ENCODE measurements at regions not wholly inside any gene's neighbourhood (a gene's known extent, or its start where the extent isn't known, plus 50 kb on each side); places are given as distances from the start of the nearest gene placed in this dataset.

DNA sequence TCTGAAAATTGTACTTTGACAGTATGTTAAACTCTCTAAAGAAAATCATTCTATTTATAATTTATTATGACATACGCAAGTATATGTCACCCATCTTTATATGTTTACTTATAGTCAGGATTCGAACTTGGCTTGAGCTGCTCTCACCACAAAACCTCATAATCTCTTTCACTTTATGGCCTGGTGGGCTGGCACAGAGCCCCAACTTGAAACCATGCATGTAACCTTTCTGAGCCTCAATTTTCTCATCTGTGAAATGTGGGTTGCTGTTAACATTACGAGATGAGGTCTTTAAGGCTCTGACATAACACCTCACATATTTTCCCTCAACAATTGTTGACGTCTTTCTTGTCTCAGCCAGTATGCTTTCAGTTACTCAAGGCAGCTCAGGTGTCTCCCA is 69.4 kb upstream of the PFN2 start:
- DNase-seq (ENCODE audit: extremely low read depth in 1 of 2, low read depth in 1 of 2), result no peak

DNA sequence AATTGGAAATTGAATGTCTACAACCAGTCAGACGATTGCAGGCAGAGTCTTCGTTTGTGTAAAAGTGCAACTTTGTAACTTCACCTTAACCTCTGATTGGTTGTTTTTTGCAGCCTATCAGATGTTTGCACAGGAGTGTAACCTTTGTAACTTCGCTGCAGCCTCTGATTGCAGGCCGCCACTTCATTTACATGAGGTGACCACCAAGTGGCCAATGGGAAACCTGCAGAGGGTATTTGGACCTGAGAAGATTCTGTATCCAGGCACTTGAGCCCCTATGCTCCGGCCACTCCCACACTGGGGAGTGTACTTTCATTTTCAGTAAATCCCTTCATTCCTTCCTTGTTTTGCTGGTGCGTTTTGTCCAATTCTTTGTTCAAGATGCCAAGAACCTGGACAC is 68.1 kb upstream of the PFN2 start:
- DNase-seq (ENCODE audit: extremely low read depth in 1 of 2, low read depth in 1 of 2), result no peak

DNA sequence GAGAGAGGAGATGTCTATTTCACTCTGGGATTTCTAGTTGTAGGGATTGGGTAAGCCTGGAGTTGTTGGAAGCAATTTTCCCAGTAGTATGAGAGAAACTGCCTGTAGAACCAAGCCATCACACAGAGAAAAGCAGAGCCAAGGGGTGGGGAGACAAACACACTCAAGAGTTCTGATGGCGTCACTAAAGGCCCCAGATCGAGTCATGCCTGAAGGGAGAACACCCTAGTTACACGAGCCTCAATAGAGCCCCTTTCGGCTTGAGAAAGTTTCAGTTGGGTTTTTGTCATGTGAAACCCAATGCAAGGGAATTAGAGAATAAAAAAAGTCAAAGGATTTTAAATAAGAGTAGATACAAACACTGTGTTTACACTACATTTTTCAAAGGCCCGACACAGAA is 66.1 kb upstream of the PFN2 start:
- no peak for DNase-seq (ENCODE audit: extremely low read depth in 1 of 2, low read depth in 1 of 2)

DNA sequence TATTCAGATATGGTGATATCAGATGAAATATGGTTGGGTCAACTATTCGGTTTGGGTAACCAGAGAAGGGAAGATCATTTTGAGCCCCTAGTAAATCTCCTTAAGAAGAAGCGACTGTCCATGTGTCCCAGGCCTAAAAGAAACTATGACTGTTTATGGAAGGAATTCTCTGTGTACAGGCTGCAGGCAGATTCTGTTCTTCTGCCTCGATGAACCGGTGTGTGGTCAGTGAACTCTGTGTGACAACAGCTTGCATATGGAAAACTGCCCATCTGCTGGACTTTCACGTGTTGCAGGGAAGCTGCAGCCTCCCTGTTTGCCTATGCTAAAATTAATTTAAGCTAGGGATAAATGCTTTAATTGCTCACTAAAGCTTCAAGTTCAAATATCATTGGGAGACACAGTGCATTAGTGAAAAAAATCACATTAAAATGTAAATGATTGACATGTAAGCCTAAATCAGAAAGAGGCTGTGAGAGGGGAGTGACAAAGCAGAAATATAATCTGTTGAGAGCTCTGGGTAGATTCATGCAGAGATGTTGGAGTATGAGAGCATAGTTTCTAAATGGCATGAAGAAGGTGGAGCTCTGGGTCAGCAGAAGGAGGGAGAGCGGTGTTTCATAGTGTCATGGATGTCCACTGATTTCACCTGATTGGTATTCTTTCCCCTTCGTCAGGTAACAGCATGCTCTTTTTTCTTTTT is 65.4 kb upstream of the PFN2 start:
- DNase-seq (ENCODE audit: extremely low read depth in 1 of 2, low read depth in 1 of 2), result no peak

DNA sequence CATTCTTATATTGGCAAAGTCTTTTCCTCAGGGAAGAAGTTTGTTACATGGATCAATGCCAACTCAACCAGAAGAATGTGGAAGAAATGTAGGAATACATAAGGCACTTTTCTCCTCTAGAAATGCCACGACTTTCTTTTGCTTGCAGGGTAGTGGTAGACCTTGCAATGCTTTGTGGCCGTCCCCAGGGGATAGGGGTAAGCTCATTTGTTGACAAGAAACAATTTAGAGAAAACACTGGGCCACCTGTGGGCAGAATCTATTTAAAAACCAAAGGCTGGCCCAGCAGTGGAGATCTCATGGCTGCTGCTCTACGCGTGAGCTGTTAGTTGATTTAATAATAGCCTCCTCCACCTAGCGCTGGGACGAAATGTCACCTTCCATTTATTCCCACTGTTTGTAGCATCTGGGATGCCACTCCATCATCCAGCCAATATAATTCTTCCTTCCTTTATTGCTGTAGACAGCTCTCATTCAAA is 64.6 kb upstream of the PFN2 start:
- DNase-seq (ENCODE audit: extremely low read depth in 1 of 2, low read depth in 1 of 2), result no peak

DNA sequence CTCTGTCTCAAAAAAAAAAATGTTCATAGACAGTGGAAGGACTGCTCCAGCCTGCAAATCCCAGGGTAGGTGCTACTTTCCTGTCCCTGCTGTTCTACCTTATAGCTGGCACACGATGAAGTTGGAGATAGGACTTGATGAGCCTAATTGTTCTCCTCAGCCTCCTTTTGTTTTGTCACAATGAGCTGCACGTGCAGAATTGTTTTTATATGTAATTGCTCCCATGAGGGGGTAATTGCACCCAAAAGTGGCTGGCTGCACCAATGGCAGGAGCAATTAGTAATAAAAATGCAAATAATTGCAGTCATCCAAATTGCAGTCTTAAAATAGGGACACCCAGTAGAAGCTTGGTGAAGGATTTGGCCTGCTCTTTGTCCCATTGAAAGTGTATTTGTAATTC is 63.0 kb upstream of the PFN2 start:
- no peak for DNase-seq (ENCODE audit: extremely low read depth in 1 of 2, low read depth in 1 of 2)

DNA sequence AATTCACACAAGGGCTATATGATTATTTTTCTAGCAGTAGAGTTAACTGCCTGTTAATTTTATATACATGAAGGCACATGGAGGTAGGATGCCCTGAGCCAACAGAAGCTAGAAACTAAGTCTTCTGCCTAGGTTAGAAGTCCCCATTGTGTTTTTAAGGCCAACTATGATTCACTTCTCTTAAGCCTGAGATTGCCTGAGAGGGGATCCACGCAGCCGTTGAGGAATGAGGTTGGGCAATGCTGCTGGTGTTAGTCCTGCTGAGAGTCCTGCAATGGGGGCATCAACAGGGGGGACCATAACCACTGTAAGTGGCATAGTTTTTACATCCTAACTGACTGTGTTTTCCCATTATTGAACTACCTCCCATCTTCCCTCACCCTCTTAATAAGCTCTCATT is 60.1 kb upstream of the PFN2 start:
- DNase-seq (ENCODE audit: extremely low read depth in 1 of 2, low read depth in 1 of 2), result no peak

DNA sequence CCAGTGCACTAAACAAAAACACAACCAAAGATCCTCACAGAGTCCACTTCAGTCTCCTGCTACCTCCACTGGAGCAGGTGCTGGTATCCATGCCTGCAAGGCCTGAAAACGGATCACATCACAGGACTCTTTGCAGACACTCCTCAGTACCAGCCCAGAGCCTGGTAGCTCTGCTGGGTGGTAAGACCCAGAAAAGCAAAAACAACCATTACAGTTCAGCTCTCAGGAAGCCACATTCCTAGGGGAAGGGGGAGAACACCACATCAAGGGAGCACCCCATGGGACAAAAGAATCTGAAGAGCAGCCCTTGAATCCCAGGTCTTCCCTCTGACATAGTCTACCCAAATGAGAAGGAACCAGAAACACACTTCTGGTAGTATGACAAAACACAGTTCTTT is 52.5 kb upstream of the PFN2 start:
- DNase-seq (ENCODE audit: extremely low read depth in 1 of 2, low read depth in 1 of 2), result no peak

DNA sequence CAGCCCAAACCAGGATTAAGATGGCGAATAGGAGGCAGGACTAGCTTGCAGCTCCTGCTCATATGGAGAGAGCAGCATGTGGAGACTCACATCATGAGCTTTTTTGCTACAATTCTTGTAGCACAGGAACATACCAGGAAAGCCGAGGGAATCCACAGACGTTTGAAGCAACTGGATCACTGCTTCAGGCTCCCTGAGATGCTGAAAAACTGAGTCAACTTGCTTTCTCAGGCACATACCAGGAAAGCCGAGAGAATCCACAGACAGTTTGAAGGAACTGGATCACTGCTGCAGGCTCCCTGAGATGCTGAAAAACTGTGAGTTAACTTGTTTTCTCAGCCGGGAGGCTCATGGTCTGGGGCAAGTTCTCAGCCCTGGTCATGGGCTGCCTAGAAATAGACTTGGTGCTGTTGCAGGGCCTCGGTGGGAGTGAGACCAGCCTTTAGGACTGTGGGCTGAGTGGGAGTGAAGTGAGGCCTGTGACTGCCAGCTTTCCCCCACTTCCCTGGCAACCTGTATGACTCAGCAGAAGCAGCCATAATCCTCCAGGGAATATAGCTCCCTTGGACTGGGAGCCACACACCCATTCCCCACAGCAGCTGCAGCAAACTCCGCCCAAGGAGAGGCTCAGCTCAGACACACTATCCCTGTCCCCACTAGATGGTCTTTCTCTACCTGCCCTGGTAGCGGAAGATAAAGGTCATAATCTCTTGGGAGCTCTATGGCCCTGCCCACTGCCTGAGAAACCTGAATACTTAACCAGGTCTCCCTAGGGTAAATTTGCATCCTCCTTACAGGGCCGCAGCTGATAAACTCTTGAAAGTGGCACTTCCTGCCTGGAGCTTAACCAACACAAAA is 51.9 kb upstream of the PFN2 start:
- no peak for DNase-seq (ENCODE audit: extremely low read depth in 1 of 2, low read depth in 1 of 2)

DNA sequence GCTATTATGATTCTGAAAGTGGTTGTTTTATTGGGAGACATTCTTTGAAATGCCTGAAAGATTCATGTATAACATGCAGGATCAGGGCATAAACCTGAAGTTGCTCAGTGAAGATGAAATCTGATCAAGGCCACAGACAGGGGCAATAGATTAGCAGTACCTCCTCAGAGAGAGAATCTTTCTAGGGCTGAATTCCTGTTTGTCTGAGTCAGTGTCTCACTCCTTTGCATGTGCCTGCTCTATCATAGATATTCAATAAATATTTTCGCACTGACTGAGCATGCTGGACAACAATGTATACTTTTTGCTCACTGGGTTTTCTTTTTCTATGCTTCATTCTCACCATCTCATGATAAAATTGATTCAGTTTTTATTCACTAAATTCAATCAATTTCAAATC is 49.8 kb upstream of the PFN2 start:
- no peak for DNase-seq (ENCODE audit: extremely low read depth in 1 of 2, low read depth in 1 of 2)
